GM21423 (cell line): ENCODE measurements at regions not wholly inside any gene's neighbourhood (a gene's known extent, or its start where the extent isn't known, plus 50 kb on each side); places are given as distances from the start of the nearest gene placed in this dataset.

Experiments used
- ATAC-seq: cut with Tn5 transposase; IDR thresholded peaks from one replicate; pipeline ENCODE4 v1.9.1; 2021; ENCODE audit warnings: mild to moderate bottlenecking, moderate library complexity; ENCODE audit not compliant: unreplicated experiment

DNA sequence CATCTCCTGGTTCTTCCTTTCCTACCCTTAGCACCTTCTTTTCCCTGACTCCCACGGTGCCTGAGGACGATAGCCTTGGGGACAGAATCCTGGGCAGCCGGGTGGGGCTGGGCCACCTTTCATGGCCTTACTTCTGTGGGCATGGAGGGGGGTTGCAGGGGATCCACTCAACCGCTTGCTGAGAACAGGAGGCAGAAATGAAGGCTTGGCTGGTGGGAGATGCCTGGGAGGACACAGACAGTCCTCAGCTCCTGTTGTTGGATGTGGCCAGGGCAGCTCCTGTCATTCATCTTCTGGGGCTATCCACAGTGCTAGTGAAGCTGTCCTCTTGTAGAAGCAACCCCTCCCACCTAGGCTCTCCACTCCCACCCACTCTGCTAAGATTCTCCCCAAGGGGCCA lies 95.5 kb upstream of the CELF4 start:
- no peak for ATAC-seq

GRCh38 chr18:37660658-37661057 lies 95.1 kb upstream of the CELF4 start:
- no peak for ATAC-seq

GRCh38 chr18:37659906-37660305 lies 94.3 kb upstream of the CELF4 start:
- ATAC-seq: no peak

GRCh38 chr18:37658894-37659293 lies 93.3 kb upstream of the CELF4 start:
- ATAC-seq: no peak

DNA sequence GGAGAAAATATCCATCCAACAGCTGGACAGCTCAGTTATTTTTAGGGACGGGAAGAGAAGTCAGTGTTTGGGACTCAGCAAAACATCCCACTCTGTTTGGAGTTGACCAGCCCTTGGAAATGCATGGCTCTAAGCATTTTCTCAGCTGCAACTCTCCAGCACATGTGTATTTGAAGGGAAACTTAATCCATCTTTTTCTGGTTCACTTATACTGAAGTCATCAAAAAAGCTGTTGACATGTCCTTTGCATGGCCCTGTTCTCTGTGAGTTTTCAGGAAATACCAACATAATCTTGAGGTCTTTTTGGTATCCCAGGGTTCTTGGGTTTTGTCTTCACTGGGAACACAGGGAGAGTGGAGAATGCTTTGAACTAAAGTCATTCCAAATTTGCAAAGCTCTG lies 91.9 kb upstream of the CELF4 start:
- ATAC-seq: no peak

- no peak for ATAC-seq
These were observed 89.3 kb upstream of the CELF4 start for GRCh38 chr18:37654731-37655369.

- no peak for ATAC-seq
These were observed 88.4 kb upstream of the CELF4 start for GRCh38 chr18:37654034-37654433.

- ATAC-seq: no peak
These were observed 88.0 kb upstream of the CELF4 start for GRCh38 chr18:37653618-37654017.

DNA sequence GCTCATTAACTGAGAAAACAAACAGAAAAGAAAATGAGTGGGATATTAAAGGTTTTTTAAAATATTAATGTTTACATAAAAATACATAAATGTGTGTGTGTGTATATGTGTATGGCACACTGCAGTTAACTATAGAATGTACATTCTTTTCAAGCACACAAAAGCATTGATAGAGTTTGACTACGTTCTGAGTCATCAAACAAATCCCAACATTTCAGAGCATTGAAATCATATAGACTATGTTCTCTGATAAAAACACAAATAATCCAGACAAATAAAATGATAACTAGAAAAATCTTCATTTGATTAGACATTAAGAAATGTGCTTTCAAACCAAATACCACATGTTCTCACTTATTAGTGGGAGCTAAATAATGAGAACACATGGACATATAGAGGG lies 84.3 kb upstream of the CELF4 start:
- no peak for ATAC-seq

- no peak for ATAC-seq
These were observed 83.8 kb upstream of the CELF4 start for GRCh38 chr18:37649416-37649815.

DNA sequence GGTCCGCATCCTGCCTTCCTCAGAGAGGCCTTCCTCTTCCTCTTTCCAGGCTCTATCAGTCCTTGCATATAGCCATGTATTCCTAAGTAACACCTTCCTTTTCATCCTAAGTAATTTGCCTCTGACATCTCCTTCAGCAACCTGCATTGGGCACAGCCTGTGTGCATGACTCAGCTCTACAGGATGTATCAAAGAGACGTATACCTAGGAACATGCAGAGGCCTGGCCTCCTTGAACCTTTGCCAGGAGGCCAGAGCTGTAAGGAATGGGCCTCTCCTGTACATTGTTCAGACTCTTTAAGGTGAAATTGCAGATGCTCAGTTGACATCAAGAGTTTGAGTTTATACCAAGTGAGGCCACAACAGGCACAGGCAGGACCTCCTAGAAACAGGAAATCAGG lies 76.0 kb upstream of the CELF4 start:
- no peak for ATAC-seq

DNA sequence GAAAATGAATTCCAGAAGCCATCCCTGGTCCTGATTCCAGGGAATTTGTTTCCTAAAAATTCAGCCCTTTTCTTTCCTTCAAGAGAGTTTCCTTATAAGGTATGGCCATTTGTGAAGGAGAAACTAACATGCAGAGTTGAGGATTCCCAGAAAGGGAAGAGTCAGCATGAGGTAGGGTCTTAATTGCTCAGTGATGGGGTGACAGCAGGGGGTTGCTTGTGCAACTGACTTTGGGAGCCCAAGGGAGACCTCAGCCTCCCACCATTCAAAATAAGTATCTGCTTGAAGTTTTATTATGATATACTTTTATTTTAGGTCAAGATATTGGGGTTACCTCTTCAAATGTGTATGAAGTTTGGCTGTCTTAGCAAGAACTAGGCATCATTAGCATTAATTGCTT lies 74.9 kb upstream of the CELF4 start:
- no peak for ATAC-seq

DNA sequence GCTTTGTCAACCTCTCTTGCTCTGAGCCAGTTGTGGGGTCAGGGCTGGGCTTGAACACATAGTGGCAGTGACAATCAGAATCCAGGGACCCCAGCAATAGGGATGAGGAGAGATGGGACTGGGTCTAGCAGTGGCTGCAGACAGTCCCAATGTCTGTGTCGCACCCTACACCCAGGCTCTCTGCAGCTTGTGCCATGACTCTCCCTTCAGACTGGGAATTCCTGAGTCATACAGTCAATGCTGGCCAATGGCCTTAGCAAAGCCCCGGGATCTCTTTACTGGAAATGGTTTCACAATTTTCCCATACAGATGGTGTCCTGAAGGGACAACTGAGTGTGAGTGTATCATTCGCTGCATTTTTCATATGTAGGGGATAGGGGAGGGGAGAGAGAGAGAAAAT lies 74.2 kb upstream of the CELF4 start:
- no peak for ATAC-seq

DNA sequence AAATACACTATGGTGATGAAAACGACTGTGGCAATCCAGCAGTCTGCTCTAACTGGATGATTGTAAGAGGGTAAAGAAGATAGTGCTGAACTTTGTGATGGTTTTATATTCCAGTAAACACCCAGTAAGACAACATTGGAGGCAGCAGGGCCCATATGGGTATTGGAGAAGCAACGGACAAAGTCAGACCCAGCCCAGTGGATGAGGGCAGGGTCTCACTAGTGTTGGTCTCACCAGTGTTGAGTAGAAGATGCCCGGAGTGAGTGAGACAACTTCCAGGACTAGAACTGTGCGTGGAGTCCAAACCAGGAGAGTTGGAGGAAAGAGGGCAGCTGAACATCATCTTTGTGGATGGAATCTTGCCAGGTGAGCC lies 71.9 kb upstream of the CELF4 start:
- ATAC-seq: no peak

DNA sequence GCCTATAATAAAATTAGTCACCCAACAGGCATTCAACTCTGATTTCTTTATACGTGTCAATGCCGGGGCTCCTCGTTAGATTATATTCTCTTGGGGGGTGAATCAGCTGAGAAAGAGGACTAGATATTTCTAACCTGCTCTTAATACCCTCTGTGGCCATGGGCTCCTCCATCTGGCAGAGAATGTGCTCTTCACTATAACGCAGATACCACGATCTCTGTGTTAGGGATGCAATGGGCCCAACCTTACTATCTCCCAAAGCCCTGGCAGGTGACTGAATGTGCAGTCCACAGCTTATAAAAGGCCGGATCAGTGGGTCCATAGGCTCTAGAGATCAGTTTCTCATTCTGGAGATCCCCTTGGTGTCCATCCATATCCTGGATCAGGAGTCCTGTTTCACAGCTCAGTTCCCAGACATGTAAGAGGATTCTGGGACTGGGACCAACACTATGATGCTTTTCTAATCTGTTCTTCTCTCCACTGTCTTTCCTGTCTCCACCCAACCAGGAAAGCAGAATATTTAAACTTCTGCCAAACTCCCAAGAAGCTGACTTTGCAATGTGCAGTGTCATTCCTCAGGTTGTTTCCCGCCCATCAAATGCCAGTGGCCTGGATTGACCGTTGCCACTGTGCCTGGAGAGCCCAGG lies 71.4 kb upstream of the CELF4 start:
- ATAC-seq: no peak

DNA sequence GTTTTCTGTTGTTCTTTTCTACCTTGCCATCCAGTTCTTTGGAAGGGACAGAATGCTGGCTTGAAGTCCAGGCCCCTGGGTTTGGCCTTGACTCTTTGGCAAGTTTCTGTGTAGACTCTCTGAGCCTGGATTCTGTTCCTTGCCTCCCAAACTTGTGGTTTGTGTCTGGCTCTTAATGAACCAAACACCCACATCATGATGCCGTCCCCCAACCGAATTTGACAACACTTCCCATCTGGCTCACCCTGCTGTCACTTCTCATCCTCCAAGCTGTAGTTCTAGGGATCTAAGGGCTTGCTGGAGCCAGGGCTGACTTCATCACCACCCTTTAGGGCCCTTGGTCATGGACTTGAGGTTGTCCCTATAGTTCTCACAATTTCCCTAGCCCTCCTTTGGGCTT lies 68.9 kb upstream of the CELF4 start:
- ATAC-seq: no peak

DNA sequence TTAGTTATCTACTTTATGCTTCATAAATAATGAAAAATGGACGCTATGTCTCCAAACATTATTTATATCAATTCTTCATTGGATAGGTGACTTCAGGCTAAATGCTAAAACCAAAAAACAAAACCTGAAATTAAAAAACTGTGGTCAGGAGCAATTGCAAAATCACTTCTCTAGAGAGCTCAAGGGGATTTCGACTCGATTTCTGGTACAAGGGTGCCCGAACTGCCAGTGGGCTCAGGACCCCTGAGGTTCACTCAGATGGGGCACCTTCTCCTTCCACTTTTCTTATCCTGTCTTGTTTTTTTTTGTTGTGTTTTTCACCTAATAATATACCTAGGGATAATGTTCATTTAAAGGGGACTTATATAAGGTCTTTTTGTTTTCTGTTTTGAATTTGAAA lies 65.8 kb upstream of the CELF4 start:
- ATAC-seq: no peak

GRCh38 chr18:37630334-37630733 lies 64.7 kb upstream of the CELF4 start:
- no peak for ATAC-seq

DNA sequence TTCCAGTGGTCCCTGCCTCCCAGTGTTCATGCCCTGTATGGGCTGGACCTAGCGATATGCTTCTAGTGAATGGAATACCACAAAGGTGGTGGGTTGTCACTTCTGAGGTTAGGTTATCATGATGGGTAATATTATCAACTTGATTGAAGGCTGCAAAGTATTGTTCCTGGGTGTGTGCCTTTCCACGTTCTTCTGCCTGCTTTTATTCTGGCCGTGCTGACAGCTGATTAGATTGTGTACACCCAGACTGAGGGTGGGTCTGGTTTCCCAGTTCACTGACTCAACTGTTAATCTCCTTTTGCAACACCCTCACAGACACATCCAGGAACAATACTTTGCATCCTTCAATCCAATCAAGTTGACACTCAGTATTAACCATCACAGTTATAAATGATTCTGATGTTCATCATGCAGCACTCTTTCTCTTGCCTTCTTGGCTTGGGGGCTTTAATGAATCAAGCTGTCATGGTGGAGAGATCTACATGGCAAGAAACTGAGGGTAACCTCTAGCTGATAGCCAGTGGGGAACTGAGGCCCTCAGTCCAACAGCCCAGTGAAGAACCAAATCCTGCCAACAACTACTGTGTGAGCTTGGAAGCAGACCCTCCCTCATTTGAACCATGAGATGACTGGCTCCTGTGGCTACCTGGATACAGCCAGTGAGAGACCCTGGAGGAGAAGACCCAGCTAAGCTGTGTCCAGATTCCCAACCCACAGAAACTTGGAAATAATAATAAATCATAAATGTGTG lies 63.0 kb upstream of the CELF4 start:
- no peak for ATAC-seq

DNA sequence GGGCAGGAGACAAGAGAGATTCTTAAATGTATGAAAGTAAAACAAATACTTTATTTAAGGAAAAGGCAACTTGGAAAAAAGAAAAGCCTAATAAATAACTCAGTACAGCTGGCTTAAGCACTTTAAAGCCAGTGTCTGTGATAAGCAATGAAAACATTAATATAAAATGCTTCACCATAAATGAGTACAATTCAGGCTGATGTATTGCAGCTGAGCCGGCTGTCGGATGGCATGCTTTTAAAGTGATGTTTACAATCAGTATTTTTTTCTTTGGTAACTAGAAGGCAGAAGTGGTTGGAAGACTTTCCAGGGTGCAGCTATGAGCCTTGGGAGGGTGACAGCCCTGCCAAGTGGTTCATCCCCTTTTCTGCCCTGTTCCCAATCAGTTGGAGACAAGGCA lies 58.7 kb upstream of the CELF4 start:
- no peak for ATAC-seq

GRCh38 chr18:37619964-37620363 lies 54.4 kb upstream of the CELF4 start:
- ATAC-seq: no peak

- no peak for ATAC-seq
These were observed 52.0 kb upstream of the CELF4 start for GRCh38 chr18:37617623-37618022.
